GM12874 (cell line): ENCODE measurements at regions not wholly inside any gene's neighbourhood (a gene's known extent, or its start where the extent isn't known, plus 50 kb on each side); places are given as distances from the start of the nearest gene placed in this dataset.

Source experiments
- TF ChIP-seq, protein P1 (sequence below): IDR thresholded peaks from 2 replicates; pipeline ENCODE4 v1.5.1; 2011; ENCODE audit warnings: low read depth, mild to moderate bottlenecking, control low read depth, low read length, moderate library complexity; ENCODE audit not compliant: insufficient read depth

DNA sequence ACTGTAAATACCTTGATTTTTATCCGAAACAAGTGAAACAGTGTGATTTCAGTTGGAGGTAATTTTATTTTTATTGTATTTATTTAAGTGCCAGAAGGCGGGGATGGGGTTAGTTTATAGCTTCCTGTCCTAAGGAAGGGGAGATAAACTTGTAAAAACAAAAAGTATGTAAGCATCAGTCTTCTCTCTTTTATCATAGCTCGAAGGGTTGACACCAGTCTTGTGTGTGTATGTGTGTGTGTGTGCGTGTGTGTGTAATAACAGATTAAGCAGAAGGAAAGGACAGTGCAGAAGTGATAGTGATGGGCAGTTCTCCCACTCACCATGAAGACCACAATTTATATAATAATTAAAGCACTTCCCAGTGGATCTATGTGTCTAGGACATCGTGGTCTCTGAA, 793.3 kb downstream of the PLCL1 start:
- TF ChIP-seq, protein P1, sequence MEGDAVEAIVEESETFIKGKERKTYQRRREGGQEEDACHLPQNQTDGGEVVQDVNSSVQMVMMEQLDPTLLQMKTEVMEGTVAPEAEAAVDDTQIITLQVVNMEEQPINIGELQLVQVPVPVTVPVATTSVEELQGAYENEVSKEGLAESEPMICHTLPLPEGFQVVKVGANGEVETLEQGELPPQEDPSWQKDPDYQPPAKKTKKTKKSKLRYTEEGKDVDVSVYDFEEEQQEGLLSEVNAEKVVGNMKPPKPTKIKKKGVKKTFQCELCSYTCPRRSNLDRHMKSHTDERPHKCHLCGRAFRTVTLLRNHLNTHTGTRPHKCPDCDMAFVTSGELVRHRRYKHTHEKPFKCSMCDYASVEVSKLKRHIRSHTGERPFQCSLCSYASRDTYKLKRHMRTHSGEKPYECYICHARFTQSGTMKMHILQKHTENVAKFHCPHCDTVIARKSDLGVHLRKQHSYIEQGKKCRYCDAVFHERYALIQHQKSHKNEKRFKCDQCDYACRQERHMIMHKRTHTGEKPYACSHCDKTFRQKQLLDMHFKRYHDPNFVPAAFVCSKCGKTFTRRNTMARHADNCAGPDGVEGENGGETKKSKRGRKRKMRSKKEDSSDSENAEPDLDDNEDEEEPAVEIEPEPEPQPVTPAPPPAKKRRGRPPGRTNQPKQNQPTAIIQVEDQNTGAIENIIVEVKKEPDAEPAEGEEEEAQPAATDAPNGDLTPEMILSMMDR, result no peak

DNA sequence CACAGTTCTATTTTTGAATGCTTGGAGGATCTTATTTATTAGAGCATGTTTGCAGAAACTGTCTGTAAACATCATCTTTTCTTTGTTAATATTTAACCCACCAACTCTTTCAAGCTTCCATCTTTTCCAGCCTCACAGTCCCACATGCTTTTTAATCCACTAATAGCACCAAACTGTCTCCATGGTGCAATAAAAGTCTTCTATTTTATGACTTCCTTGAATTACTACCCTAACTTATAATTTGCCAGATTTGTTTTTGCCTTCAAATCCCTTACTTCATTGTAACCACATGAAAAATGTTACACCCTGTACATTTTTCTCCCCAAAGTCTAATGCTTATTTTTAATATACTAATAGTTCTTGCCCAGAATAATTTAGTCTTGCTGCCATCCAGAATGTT, 792.6 kb downstream of the PLCL1 start:
- TF ChIP-seq, protein P1, result no peak

DNA sequence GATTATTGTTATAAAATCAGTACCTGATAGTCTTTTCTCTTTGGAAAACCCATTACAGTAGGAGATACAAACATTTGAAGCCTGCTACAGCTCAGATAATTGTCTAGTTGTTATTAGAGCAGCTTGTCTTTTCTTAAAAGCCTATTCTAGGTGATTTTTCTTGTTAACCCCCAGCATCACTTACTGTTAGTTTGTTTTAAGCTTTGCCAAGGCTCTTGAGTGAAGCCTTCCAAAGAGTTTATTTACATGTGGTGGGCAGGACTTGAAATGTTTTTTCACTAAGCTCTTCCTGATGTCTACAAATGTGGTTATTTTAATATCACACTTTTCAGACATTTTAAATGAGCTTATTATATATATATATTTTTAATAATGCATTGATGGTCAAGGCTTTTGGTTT, 791.3 kb downstream of the PLCL1 start:
- TF ChIP-seq, protein P1, result no peak

DNA sequence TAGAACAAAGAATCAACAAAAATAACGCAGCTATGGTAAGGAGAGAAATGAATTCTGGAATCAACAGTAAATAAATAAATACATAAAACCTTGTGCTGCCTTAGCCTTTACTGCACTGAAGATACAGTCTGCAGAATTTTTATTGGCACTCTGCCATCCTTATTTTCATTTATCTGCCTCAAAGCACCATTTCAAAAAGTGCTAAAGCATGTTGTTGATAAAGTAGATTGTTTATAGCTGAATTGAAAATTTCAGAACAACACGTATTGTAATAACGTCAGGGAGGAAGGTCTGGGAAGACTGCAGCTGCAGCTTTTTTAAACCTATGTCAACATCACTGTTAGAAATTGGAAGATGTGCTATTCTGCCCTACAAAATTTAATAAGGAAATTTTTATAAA, 787.2 kb downstream of the PLCL1 start:
- TF ChIP-seq, protein P1, result no peak

DNA sequence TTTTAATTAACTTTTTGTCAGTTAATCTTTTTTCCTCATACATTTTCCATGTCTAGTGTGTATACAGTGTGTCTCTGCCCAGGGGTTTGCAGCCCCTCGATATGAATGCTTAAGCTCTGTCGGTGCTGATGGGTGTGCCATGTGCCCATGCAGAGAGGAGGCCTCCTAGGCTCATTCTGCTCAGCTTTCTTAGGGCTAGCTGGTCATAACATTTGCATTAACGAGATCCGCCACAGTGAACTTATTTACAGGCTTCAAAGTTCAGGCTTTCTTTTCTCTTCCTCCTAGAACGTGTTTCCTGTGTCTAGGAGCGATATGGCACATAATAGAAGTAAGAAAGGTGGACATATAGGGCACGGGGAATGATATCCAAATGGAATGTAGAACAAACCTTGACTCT, 783.3 kb downstream of the PLCL1 start:
- TF ChIP-seq, protein P1, result no peak

DNA sequence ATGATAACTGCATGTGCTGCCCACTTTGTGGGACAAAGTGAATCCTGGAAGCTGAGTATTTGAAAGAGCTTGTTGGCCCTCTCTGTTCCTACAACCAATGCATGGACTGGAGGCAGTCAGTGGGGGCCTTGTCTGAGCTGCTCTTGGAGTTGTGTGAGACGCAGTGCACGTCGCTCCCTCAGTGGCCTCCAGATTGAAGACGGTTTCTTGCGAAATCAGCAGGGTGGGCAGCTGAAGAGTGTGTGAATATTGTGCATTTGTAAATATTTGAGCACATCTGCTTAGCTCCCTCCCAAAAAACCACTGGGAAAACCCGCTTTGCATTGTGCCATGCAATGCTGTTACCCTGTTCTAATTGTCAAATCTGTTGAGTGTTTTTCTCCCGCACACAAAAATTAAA, 782.8 kb downstream of the PLCL1 start:
- TF ChIP-seq, protein P1, result no peak

DNA sequence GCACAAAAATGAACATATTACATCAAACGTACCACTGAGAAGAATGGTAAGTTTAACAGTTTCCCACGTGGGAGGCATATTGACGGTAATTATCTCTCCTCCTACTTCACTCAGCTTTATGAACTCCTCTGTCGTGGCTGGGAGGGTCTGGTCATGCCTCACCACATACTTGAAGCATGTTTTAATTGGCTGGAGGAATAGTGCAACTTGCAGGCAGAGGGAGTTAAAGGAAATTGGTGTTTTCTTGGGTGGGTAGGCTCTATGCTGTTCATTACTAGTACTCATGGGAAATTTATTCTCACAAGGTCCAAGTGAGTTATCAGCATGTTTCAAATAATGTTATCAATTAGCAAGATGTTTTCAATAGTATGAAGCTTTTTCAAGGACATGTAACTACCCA, 767.0 kb downstream of the PLCL1 start:
- TF ChIP-seq, protein P1, result no peak

DNA sequence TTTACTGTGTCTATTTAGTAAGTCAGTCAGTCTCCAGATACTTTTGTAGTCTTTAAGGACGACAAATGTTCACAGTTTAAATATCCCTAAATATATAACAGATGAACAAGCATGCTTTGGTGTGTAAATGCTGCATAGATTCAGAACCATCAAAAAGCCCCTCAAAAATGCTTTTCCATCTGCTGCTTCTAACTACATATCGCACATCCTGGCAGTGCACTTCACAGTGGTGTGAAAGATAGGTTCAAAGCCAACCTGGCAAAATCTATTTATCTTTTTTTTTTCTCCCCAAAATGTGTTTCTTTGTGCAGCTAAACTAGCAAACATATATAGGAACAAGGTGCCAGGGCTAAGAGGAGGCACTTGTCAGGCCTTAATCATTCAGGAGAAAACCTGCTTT, 753.8 kb downstream of the PLCL1 start:
- TF ChIP-seq, protein P1, result no peak
